RKO (cell line): ENCODE measurements at regions not wholly inside any gene's neighbourhood (a gene's known extent, or its start where the extent isn't known, plus 50 kb on each side); places are given as distances from the start of the nearest gene placed in this dataset.

Source experiments
- DNase-seq: peaks from one replicate; pipeline ENCODE4 v3.0.0-alpha.2; 2016; ENCODE audit warnings: low spot score

GRCh38 chr2:15766303-15766861 lies 174.0 kb upstream of the MYCN start:
- DNase-seq, result no peak

- DNase-seq, result no peak
Observed at GRCh38 chr2:15766911-15767597, 173.3 kb upstream of the MYCN start.

- DNase-seq, result no peak
Observed at GRCh38 chr2:15767679-15768078, 172.7 kb upstream of the MYCN start.

- DNase-seq, result no peak
Observed at GRCh38 chr2:15768142-15768541, 172.2 kb upstream of the MYCN start.

- DNase-seq, result no peak
Observed at GRCh38 chr2:15768615-15769014, 171.7 kb upstream of the MYCN start.

GRCh38 chr2:15769235-15769634 lies 171.1 kb upstream of the MYCN start:
- DNase-seq, result no peak

- DNase-seq, result no peak
Observed at GRCh38 chr2:15769676-15770547, 170.4 kb upstream of the MYCN start.

GRCh38 chr2:15770606-15771005 lies 169.7 kb upstream of the MYCN start:
- DNase-seq, result no peak

GRCh38 chr2:15771124-15771523 lies 169.2 kb upstream of the MYCN start:
- DNase-seq, result no peak

- DNase-seq, result no peak
Observed at GRCh38 chr2:15772086-15772595, 168.2 kb upstream of the MYCN start.

- DNase-seq, result no peak
Observed at GRCh38 chr2:15772681-15773080, 167.7 kb upstream of the MYCN start.

GRCh38 chr2:15773204-15773603 lies 167.1 kb upstream of the MYCN start:
- no peak for DNase-seq

- no peak for DNase-seq
Observed at GRCh38 chr2:15773846-15774245, 166.5 kb upstream of the MYCN start.

- no peak for DNase-seq
Observed at GRCh38 chr2:15775753-15776628, 164.4 kb upstream of the MYCN start.

- DNase-seq, result no peak
Observed at GRCh38 chr2:15776629-15776919, 163.8 kb upstream of the MYCN start.

GRCh38 chr2:15776992-15777702 lies 163.2 kb upstream of the MYCN start:
- DNase-seq, result no peak

- no peak for DNase-seq
Observed at GRCh38 chr2:15777795-15778371, 162.5 kb upstream of the MYCN start.

GRCh38 chr2:15778529-15779219 lies 161.7 kb upstream of the MYCN start:
- DNase-seq, result no peak

- DNase-seq, result no peak
Observed at GRCh38 chr2:15779381-15780041, 160.8 kb upstream of the MYCN start.

- DNase-seq, result no peak
Observed at GRCh38 chr2:15780234-15780633, 160.1 kb upstream of the MYCN start.
